K562 (cell line): ENCODE measurements at regions not wholly inside any gene's neighbourhood (a gene's known extent, or its start where the extent isn't known, plus 50 kb on each side); places are given as distances from the start of the nearest gene placed in this dataset.

Experiments used
- ATAC-seq: fragments of 200-7000 bp; cut with Tn5 transposase; 3 replicates; pipeline ENCODE4 v1.9.1; 2020; ENCODE audit warnings: moderate library complexity
- BruUV-seq: library from RNA; stranded (reverse); fragments of 400-500 nt; replicated peaks from 2 replicates; lab custom pipeline; 2021; lab: Mats Ljungman, UMichigan
- CTCF ChIA-PET: fragments of 300-600 bp; formaldehyde crosslinking; extraction: SDS; loops from one replicate; lab custom pipeline; 2021; ENCODE audit warnings: low intra/inter-chr PET ratio; lab: Yijun Ruan, JAX
- POLR2A ChIA-PET: fragments of 300-600, 350-650 bp; sonication (Branson Sonifier 250); formaldehyde crosslinking; extraction: SDS; loops from one replicate; lab custom pipeline; 2021; ENCODE audit warnings: antibody characterized with exemption, inconsistent platforms; lab: Yijun Ruan, JAX
- DNase-seq, 4 experiments: peaks; one replicate each; pipeline versions ENCODE4 v3.0.0 to v3.0.0-alpha.2; 2011 to 2018; ENCODE audit warnings: low spot score in 3 of 4, mixed read lengths in 3 of 4; ENCODE audit errors: extremely low read depth in 1 of 4
- FAIRE-seq: peaks from 2 replicates; lab custom pipeline; 2011; peaks lifted over from hg19 to GRCh38; lab: Jason Lieb, UNC
- H2AFZ ChIP-seq: 2 replicates; pipeline ENCODE4 v1.6.0; 2011; ENCODE audit warnings: low read depth, low read length, control low read depth, inconsistent platforms
- H3K27ac ChIP-seq: fragments of 200-600 bp; 3 replicates; pipeline ENCODE4 v1.8.0; 2011; ENCODE audit warnings: low read depth, mild to moderate bottlenecking, control low read depth, inconsistent platforms, low read length, moderate library complexity, mixed read lengths; ENCODE audit errors: extremely low read depth
- H3K27me3 ChIP-seq, 2 experiments: fragments of 300-600 bp in 1 of 2; 2 replicates in 1 of 2; 3 replicates in 1 of 2; pipeline versions ENCODE4 v1.6.0 to v1.8.0; 2011; ENCODE audit warnings: inconsistent platforms in 2 of 2, low read length in 2 of 2, mild to moderate bottlenecking in 1 of 2, mixed read lengths in 1 of 2, moderate library complexity in 1 of 2; ENCODE audit not compliant: control insufficient read depth in 2 of 2, insufficient read depth in 2 of 2
- H3K36me3 ChIP-seq: fragments of 300-600 bp; 3 replicates; pipeline ENCODE4 v1.8.0; 2011; ENCODE audit warnings: mild to moderate bottlenecking, low read length, inconsistent platforms; ENCODE audit not compliant: control insufficient read depth, insufficient read depth
- H3K4me1 ChIP-seq, 2 experiments: fragments of 200-600 bp in 1 of 2; replicated peaks in 1 of 2; 2 replicates in 1 of 2; 3 replicates in 1 of 2; pipeline versions ENCODE4 v1.5.1 to v1.8.0; 2011; ENCODE audit warnings: inconsistent platforms in 2 of 2, low read length in 2 of 2, mild to moderate bottlenecking in 1 of 2, mixed read lengths in 1 of 2, moderate library complexity in 1 of 2; ENCODE audit not compliant: control insufficient read depth in 2 of 2, insufficient read depth in 2 of 2
- H3K4me2 ChIP-seq: 2 replicates; pipeline ENCODE4 v1.6.1; 2011; ENCODE audit warnings: low read length, control low read depth, inconsistent platforms, mixed read lengths; ENCODE audit not compliant: insufficient read depth
- H3K4me3 ChIP-seq: fragments of 200-600 bp; sonication (generic), shearing (Covaris generic); 2 replicates; pipeline ENCODE4 v1.5.1; 2016; ENCODE audit warnings: control low read depth, inconsistent platforms
- H3K79me2 ChIP-seq: fragments of 200-600 bp; 3 replicates; pipeline ENCODE4 v1.8.0; 2011; ENCODE audit warnings: low read length, inconsistent platforms; ENCODE audit not compliant: control insufficient read depth, insufficient read depth
- H3K9ac ChIP-seq, 2 experiments: 2 replicates each; pipeline versions ENCODE4 v1.6.0 to v1.6.1; 2011; ENCODE audit warnings: low read depth in 2 of 2, low read length in 2 of 2, control low read depth in 1 of 2, inconsistent platforms in 1 of 2, mild to moderate bottlenecking in 1 of 2, mixed read lengths in 1 of 2; ENCODE audit not compliant: insufficient read depth in 1 of 2
- H3K9me1 ChIP-seq: one replicate; pipeline ENCODE4 v1.6.0; 2011; ENCODE audit warnings: inconsistent platforms, mild to moderate bottlenecking, low read length, moderate library complexity; ENCODE audit not compliant: control insufficient read depth, insufficient read depth
- H3K9me3 ChIP-seq: replicated peaks from 2 replicates; pipeline ENCODE4 v1.5.1; 2011; ENCODE audit warnings: low read depth, low read length, inconsistent platforms; ENCODE audit not compliant: control insufficient read depth, insufficient read depth
- H4K20me1 ChIP-seq: replicated peaks from 2 replicates; pipeline ENCODE4 v1.6.1; 2011; ENCODE audit warnings: low read length, inconsistent platforms, mixed read lengths; ENCODE audit not compliant: control insufficient read depth, insufficient read depth
- ASH1L ChIP-seq: fragments of 450-650 bp; IDR thresholded peaks from 2 replicates; pipeline ENCODE4 v1.6.1; 2018; ENCODE audit warnings: borderline replicate concordance, mild to moderate bottlenecking, low read depth; ENCODE audit not compliant: partially characterized antibody
- CBX1 ChIP-seq: sonication (generic); IDR thresholded peaks from 2 replicates; pipeline ENCODE4 v1.6.1; 2016; ENCODE audit warnings: antibody characterized with exemption, low read depth, mild to moderate bottlenecking
- HDAC3 ChIP-seq: fragments of 450-650 bp; IDR thresholded peaks from 2 replicates; pipeline ENCODE4 v1.6.1; 2018; ENCODE audit warnings: borderline replicate concordance, mild to moderate bottlenecking, moderate library complexity; ENCODE audit not compliant: partially characterized antibody
- MAFG ChIP-seq: fragments of 450-650 bp; conservative IDR thresholded peaks from 2 replicates; pipeline ENCODE4 v1.6.1; 2016; ENCODE audit warnings: missing genetic modification characterization, missing compliant biosample characterization
- MAFK ChIP-seq: IDR thresholded peaks from 2 replicates; pipeline ENCODE4 v1.6.1; 2011; ENCODE audit warnings: low read length, improper control_type of control experiment
- NFIX ChIP-seq: fragments of 250-450 bp; sonication (Bioruptor Pico); IDR thresholded peaks from 2 replicates; pipeline ENCODE4 v1.4.0; 2020; ENCODE audit warnings: low read depth, mild to moderate bottlenecking, moderate library complexity
- NUFIP1 ChIP-seq: fragments of 450-650 bp; IDR thresholded peaks from 2 replicates; pipeline ENCODE4 v1.6.1; 2018; ENCODE audit not compliant: partially characterized antibody
- POLR2AphosphoS2 ChIP-seq: IDR thresholded peaks from 2 replicates; pipeline ENCODE4 v1.6.1; 2012; ENCODE audit warnings: low read length, improper control_type of control experiment
- PRMT5 ChIP-seq: sonication (generic); formaldehyde crosslinking; IDR thresholded peaks from 2 replicates; pipeline ENCODE4 v1.5.0; 2020; ENCODE audit warnings: missing genetic modification reagents
- USF2 ChIP-seq: sonication (generic); formaldehyde crosslinking; IDR thresholded peaks from 2 replicates; pipeline ENCODE4 v1.5.0; 2020; ENCODE audit warnings: missing genetic modification reagents
- ZBTB2 ChIP-seq: fragments of 450-650 bp; IDR thresholded peaks from 2 replicates; pipeline ENCODE4 v1.6.1; 2016; ENCODE audit warnings: antibody characterized with exemption
- ZKSCAN3 ChIP-seq: fragments of 250-450 bp; sonication (Bioruptor Pico); IDR thresholded peaks from 2 replicates; pipeline ENCODE4 v1.4.0; 2020
- ZNF175 ChIP-seq: fragments of 200-800 bp; sonication (Bioruptor generic); IDR thresholded peaks from 2 replicates; pipeline ENCODE4 v1.6.1; 2016; ENCODE audit warnings: low read depth, mild to moderate bottlenecking, missing genetic modification characterization, missing compliant biosample characterization
- ZNF699 ChIP-seq: fragments of 250-450 bp; sonication (Bioruptor Pico); IDR thresholded peaks from 2 replicates; pipeline ENCODE4 v1.8.0; 2021; ENCODE audit warnings: mild to moderate bottlenecking, moderate library complexity; ENCODE audit not compliant: insufficient replicate concordance
- ZNF780A ChIP-seq: fragments of 250-450 bp; sonication (Bioruptor Pico); IDR thresholded peaks from 2 replicates; pipeline ENCODE4 v1.5.0; 2021; ENCODE audit warnings: mild to moderate bottlenecking
- in situ Hi-C: fragments of 300-500 bp; cut with MboI; formaldehyde crosslinking; loops from 4 replicates; pipeline ENCODE4 v1.15.0; 2018; ENCODE audit warnings: inconsistent platforms, mixed read lengths
- intact Hi-C: fragments of 100-400 bp; cut with micrococcal nuclease; formaldehyde crosslinking; loops from 2 replicates; pipeline ENCODE4 v1.14.2; 2022
- TF ChIP-seq, protein P1 (sequence below): fragments of 450-650 bp; IDR thresholded peaks from 2 replicates; pipeline ENCODE4 v1.7.0; 2016; ENCODE audit warnings: borderline replicate concordance
- TF ChIP-seq, protein P2 (sequence below): fragments of 450-650 bp; IDR thresholded peaks from 2 replicates; pipeline ENCODE4 v1.6.1; 2016; ENCODE audit warnings: missing biosample characterization, missing genetic modification characterization

DNA sequence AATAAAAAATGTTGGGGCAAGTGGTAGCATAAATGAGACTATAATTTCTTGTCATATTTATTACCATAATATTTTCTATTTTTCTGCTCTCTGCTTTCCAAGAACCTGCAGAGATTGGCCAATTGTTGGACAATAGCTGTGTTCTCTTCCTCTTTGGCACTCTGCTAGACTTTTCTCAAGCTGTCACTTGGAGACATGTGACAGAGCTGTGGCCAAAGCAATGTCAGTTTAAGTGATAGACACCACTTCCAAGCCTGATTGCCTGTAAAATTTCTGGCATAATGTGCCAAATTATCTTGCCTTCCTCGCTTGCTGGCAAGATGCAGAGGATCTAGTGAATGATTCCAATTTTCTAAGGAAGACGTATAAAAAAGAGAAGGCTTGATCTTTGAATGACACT, 162.2 kb upstream of the NDST4 start (continued):
- TF ChIP-seq ZBTB2 = no peak
- TF ChIP-seq NFIX (CRISPR knock-in tag) = no peak
- TF ChIP-seq ZNF699 = no peak
- no peak for TF ChIP-seq PRMT5 (CRISPR knock-in tag)
- no peak for TF ChIP-seq NUFIP1

GRCh38 chr4:115274545-115274944, 161.1 kb upstream of the NDST4 start:
- Histone ChIP-seq H3K36me3 (no peaks in the 10 kb centered on the region), H3K4me2 (no peak overlapping the region), H3K27ac (no peak overlapping the region), H4K20me1 (no peaks in the 10 kb centered on the region), H3K27me3 (no peaks in the 10 kb centered on the region), H3K79me2 (no peaks in the 10 kb centered on the region), H3K9me1 (no peaks in the 10 kb centered on the region), H3K9me3 (no peaks in the 10 kb centered on the region), H3K4me3 (no peak overlapping the region), H3K4me1 (no peaks in the 10 kb centered on the region), H3K9ac (no peak overlapping the region), H2AFZ (no peak overlapping the region)
- ChIA-PET CTCF (no interaction called here), POLR2A (no interaction called here)
- no peak for DNase-seq
- BruUV-seq = no TSS peak
- ATAC-seq = no peak
- intact Hi-C loops (no loop called here), in situ Hi-C loops (no loop called here)
- FAIRE-seq = no peak
- TF ChIP-seq ZKSCAN3 (CRISPR knock-in tag) = no peak
- TF ChIP-seq MAFK = no peak
- TF ChIP-seq ZNF175 (CRISPR knock-in tag) = no peak
- TF ChIP-seq USF2 (CRISPR knock-in tag) = no peak
- no peak for TF ChIP-seq MAFG (tag)
- TF ChIP-seq, protein P1, sequence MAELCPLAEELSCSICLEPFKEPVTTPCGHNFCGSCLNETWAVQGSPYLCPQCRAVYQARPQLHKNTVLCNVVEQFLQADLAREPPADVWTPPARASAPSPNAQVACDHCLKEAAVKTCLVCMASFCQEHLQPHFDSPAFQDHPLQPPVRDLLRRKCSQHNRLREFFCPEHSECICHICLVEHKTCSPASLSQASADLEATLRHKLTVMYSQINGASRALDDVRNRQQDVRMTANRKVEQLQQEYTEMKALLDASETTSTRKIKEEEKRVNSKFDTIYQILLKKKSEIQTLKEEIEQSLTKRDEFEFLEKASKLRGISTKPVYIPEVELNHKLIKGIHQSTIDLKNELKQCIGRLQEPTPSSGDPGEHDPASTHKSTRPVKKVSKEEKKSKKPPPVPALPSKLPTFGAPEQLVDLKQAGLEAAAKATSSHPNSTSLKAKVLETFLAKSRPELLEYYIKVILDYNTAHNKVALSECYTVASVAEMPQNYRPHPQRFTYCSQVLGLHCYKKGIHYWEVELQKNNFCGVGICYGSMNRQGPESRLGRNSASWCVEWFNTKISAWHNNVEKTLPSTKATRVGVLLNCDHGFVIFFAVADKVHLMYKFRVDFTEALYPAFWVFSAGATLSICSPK = no peak
- TF ChIP-seq ZNF780A (CRISPR knock-in tag) = no peak
- TF ChIP-seq CBX1 = no peak
- TF ChIP-seq, protein P2, sequence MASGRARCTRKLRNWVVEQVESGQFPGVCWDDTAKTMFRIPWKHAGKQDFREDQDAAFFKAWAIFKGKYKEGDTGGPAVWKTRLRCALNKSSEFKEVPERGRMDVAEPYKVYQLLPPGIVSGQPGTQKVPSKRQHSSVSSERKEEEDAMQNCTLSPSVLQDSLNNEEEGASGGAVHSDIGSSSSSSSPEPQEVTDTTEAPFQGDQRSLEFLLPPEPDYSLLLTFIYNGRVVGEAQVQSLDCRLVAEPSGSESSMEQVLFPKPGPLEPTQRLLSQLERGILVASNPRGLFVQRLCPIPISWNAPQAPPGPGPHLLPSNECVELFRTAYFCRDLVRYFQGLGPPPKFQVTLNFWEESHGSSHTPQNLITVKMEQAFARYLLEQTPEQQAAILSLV = no peak
- no peak for TF ChIP-seq HDAC3
- no peak for TF ChIP-seq ASH1L
- TF ChIP-seq POLR2AphosphoS2 = no peak
